Activated T-cell treated with anti-CD3 and anti-CD28 coated beads for 4 hours (primary cell): ENCODE measurements at regions not wholly inside any gene's neighbourhood (a gene's known extent, or its start where the extent isn't known, plus 50 kb on each side); places are given as distances from the start of the nearest gene placed in this dataset.
"Not testable (repeated sequence)": the region's sequence is repeated elsewhere in the genome, so short reads cannot be mapped to it uniquely, and the experiment has no call there.

Experiments
- DNase-seq: peaks from one replicate; pipeline ENCODE4 v3.0.0-alpha.2; 2020

- no peak for DNase-seq
These were observed 356.6 kb upstream of the SULF2 start for GRCh38 chr20:48141660-48142515.

DNA sequence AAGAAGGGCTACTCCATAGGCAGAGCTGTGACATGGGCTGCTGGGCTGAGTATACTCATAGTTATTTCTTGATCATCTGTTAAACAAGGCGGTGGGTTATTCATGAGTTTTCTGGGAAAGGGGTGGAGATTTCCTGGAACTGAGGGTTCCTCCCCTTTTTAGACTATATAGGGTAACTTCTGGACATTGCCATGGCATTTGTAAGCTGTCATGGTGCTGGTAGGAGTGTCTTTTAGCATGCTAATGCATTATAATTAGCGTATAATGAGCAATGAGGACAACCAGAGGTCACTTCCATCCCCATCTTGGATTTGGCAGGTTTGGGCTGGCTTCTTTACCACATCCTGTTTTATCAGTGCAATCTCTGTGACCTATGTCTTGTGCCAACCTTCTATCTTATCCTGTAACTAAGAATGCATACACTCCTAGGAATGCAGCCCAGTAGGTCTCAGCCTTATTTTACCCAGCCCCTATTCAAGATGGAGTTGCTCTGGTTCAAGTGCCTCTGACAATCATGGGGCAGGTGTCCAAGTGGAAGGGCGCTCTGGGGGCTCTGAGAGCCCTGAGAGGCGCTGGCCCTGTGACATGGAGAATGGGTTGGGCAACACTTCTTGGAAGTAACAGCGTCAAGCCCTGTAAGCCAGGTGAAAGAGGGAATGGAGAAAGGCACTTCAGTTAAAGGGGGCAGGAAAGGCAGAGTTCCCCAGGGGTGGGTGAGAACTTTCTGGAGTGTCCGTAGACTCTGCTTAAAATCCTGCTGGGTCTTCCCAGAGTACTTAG, 354.2 kb upstream of the SULF2 start:
- no peak for DNase-seq

- no peak for DNase-seq
These were observed 347.6 kb upstream of the SULF2 start for GRCh38 chr20:48132834-48133233.

- DNase-seq: no peak
These were observed 346.3 kb upstream of the SULF2 start for GRCh38 chr20:48131581-48131980.

- DNase-seq: no peak
These were observed 344.2 kb upstream of the SULF2 start for GRCh38 chr20:48129345-48129942.

- no peak for DNase-seq
These were observed 343.2 kb upstream of the SULF2 start for GRCh38 chr20:48128436-48128835.

DNA sequence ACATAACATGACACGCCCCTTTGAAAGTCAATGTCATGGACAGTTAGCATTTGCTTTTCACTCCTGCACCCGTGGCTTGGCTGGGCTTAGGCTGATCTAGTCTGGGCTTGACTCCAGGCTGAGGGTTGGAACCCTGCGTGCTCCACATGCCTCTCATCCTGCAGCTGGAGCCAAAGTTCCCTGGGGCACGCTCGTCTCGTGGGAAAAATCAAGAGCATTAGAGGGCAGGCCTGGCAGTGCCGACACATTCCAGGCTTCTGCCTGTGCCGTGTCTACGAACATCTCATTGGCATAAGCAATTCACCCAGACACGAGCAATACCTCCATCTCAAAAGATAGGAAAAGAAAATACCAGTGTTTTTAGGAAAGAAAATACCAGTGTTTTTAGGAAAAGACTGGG, 342.7 kb upstream of the SULF2 start:
- DNase-seq: not testable (repeated sequence)

- DNase-seq: not testable (repeated sequence)
These were observed 341.9 kb upstream of the SULF2 start for GRCh38 chr20:48127133-48127532.

DNA sequence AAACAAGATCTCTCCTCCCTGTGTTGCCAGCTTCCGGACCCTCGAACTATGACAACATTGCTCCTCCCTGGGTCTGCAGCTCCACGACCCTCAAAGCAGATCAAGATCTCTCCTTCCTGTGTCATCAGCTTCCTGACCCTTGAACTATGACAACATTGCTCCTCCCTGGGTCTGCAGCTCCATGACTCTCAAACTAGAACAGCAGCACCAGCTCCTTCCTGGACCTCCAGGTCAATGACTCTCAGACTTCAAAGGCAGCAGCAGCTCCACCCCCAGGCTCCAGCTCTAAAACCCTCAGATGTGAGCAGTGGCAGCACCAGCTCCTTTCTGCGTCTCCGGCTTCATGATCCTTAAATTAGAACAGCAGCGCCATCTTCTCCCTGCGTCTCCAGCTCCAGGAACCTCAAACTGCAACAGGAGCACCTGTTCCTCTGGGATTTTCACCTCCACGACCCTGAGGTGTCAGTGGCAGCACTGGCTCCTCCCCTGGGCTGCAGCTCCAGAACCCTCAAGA, 341.0 kb upstream of the SULF2 start:
- DNase-seq: no peak

DNA sequence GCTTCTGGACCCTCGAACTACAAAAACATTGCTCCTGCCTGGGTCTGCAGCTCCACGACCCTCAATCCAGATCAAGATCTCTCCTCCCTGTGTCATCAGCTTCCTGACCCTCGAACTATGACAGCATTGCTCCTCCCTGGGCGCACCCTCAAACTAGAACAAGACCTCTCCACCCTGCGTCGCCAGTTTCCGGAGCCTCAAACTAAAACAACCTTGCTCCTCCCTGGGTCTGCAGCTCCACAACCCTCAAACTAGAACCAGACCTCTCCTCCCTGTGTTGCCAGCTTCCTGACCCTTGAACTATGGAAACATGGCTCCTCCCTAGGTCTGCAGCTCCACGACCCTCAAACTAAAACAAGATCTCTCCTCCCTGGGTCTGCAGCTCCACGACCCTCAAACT, 339.7 kb upstream of the SULF2 start:
- DNase-seq: no peak

GRCh38 chr20:48124181-48124782, 339.0 kb upstream of the SULF2 start:
- no peak for DNase-seq

GRCh38 chr20:48120120-48120519, 334.8 kb upstream of the SULF2 start:
- DNase-seq: no peak

DNA sequence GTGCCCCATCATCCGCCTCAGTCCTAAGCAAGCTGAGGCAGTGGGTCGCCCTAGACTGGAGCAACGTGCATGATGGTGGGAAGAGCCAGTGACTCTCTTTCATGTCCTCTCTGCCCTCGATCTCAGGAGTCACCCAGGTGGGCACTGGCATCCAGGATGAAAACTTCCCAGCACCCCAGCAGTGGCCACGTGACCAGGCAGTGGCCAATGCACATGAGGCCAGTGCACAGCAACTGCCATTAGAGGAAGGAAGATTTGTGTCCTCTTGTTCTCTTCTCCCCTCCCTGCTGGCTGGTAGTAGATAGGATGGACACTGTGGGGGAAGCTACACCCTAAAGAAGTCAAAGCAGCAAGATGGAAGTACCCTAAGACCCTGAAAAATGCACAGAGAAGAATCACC, 334.1 kb upstream of the SULF2 start:
- DNase-seq: not testable (repeated sequence)

DNA sequence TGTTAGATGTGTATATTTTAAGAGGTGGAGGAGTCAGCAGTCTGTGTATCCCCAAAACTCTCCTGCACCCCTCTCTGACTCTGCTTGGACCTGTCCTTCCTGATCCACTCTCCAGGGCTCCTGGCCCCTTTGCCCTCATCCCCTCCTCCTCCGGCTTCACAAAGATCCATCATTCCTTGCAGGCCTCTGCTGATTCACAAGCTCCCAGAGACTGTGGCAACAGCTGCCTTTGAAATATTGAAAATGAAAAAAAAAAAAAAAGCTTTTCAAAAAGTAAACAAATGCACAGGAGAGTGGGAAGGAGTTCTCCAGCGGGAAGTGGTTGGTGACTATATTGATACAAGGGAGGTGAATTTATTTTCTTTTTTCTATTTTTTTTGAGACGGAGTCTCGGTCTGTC, 330.2 kb upstream of the SULF2 start:
- no peak for DNase-seq

DNA sequence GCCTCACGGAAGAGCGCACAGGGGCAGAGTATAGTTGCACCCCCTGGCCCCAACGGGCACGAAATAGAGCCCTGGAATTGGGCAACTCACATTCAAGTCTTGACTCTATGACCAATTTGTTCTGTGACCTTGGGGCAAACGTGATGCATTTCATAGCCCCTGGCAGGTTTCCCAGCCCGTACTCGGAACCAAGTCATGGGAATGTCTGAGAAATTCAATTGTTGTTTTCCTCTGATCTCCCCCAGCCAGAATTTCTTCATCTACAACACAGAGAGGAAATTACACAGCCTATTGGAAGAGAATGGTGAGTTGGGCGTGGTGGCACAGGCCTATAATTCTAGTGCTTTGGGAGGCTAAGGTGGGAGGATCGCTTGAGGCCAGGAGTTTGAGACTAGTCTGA, 322.3 kb upstream of the SULF2 start:
- no peak for DNase-seq

GRCh38 chr20:48106428-48106827, 321.1 kb upstream of the SULF2 start:
- no peak for DNase-seq

- no peak for DNase-seq
These were observed 320.2 kb upstream of the SULF2 start for GRCh38 chr20:48105526-48105925.

- DNase-seq: no peak
These were observed 317.8 kb upstream of the SULF2 start for GRCh38 chr20:48102931-48103660.

GRCh38 chr20:48102076-48102787, 317.0 kb upstream of the SULF2 start:
- no peak for DNase-seq

GRCh38 chr20:48100483-48100882, 315.2 kb upstream of the SULF2 start:
- DNase-seq: no peak

DNA sequence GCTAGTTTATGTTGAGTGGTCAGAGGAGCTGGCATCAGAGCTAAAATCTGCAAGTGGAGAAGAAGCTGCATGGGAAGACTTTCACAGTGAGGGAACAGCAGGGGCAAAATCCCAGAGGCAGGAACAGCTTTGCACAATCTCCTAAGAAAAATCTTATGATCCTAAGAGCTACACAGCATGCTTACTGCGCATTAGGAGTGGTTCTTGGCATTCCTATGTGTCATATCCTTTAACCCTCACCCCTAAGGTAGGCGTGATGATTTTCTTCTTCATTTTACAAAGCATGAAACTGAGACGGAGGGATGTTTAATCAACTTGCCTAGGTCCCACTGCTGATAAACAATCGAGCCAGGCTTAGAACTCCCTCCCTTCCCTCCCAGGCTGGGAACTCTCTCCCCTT, 313.6 kb upstream of the SULF2 start:
- no peak for DNase-seq

DNA sequence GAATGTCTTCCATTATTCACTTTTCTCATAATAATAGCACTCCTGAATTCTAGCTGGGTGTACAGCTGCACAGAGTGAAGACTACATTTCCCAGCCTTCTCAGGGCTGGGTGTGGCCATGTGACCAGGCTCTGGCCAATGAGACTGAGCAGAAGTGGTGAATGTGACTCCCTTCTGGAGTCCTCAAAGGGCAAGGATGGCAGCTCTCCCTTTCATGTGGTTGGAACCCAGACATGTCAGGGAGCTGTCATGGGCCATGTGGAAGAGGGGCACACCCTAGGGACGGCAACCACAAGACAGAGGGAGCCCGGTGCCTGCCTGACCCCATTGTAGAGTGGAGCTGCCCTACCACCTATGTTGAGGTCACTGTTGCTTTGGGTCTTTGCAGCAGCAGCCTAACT, 312.8 kb upstream of the SULF2 start:
- DNase-seq: no peak
